Astrocyte of the cerebellum (primary cell): ENCODE measurements at regions not wholly inside any gene's neighbourhood (a gene's known extent, or its start where the extent isn't known, plus 50 kb on each side); places are given as distances from the start of the nearest gene placed in this dataset.

Experiments
- DNase-seq: peaks from one replicate; pipeline ENCODE4 v3.0.0-alpha.2; 2011; ENCODE audit warnings: low read depth
- H3K4me3 ChIP-seq: 2 replicates; pipeline ENCODE4 v1.5.1; 2011; ENCODE audit warnings: mild to moderate bottlenecking, low read depth, low read length, moderate library complexity
- in situ Hi-C: cut with HindIII; loops from 2 replicates; pipeline ENCODE4 v1.10.0; 2017; ENCODE audit warnings: low sequenced_read_pairs
- TF ChIP-seq, protein P1 (sequence below): IDR thresholded peaks from 2 replicates; pipeline ENCODE4 v1.5.1; 2012; ENCODE audit warnings: low read length, low read depth, moderate library complexity, mild to moderate bottlenecking; ENCODE audit errors: missing control alignments

DNA sequence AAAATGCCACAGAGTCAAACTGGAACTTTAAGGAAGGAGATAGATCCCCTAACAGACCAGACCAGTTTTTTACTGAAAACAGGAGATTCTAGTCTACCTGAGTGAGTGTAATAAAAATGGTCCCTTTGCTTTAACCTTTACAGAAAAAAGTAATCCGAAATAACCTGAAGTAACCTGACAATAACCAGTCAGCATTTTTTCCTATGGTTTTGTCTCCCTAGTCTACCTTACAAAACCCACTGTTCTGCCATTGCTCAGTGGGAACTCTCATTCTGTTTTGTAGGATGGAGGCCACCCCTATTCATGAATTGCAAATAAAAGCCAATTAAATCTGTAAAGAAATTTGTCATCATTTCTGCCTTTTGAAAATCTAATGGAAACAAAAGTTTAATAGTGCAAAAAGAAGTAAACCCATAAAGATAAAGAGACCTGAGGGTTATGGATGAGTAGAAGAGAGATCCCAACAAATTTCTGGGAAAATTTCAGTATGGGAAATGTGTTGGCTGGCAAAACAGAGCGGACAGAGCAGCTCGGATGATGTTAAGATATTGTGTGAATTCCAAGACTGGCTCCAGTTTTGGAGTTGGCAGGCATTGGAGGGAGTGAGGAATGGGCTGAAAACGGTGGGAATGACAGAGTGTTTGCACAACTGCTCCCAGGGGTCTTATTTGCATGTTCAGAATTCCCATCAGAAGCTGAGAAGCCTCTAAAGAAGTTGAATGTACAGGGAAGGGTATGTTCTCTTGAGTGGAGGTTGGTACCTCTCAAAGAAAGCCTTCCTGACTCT, 104.7 kb upstream of the RALGAPA2 start:
- DNase-seq, result no peak
- in situ Hi-C loops, result no loop called here
- TF ChIP-seq, protein P1, sequence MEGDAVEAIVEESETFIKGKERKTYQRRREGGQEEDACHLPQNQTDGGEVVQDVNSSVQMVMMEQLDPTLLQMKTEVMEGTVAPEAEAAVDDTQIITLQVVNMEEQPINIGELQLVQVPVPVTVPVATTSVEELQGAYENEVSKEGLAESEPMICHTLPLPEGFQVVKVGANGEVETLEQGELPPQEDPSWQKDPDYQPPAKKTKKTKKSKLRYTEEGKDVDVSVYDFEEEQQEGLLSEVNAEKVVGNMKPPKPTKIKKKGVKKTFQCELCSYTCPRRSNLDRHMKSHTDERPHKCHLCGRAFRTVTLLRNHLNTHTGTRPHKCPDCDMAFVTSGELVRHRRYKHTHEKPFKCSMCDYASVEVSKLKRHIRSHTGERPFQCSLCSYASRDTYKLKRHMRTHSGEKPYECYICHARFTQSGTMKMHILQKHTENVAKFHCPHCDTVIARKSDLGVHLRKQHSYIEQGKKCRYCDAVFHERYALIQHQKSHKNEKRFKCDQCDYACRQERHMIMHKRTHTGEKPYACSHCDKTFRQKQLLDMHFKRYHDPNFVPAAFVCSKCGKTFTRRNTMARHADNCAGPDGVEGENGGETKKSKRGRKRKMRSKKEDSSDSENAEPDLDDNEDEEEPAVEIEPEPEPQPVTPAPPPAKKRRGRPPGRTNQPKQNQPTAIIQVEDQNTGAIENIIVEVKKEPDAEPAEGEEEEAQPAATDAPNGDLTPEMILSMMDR, result no peak
- no peak overlapping the region for H3K4me3 ChIP-seq

DNA sequence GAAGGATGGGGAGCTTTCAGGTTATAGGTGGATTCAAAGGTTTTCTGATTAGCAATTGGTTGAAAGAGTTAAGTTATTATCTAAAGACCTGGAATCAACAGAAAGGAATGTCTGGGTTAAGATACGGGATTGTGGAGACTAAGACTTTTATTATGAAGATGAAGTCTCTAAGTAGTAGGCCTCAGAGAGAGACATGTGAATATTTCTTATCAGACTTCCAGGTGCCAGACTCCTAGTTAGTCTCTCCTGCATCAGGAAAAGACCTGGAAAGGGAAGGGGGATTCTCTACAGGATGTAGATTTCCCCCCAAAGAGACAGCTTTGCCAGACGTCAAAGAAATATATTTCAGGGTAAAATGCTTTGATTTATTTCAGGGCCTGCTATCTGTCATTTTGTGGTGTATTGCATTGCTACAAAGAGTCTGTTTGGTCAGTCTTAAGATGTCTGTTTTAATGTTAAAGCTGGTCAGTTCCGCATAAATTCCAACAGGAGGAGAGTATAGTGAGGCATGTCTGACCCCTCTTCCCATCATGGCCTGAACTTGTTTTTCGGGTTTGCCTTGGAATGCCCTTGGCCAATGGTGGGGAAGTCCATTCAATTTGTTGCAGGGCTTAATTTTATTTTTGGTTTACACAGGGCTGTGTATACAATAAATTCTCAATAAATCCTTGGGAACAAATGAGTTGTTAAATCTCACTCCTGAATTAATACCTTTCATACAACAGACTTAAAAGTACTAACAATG, 103.4 kb upstream of the RALGAPA2 start:
- TF ChIP-seq, protein P1, result no peak
- in situ Hi-C loops, result no loop called here
- H3K4me3 ChIP-seq, result no peak overlapping the region
- no peak for DNase-seq

DNA sequence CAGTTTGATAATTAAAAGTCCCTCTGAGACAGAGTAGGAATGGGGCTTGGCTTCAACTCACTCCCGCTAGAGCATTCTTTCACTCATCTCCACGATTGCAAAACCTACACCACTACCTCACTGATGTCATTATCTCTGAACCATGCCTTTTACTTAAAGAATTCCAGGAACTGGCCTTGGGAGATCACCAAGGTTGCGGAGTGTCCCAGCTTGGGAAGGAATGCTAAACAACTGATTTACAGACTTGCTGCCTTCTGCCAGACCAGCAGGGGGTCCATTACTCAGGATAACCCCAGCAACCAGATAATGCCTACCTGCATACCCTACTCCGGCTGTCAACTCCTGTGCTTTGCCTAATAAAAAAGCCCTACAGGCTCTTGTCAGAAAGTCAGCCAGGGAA, 102.2 kb upstream of the RALGAPA2 start:
- in situ Hi-C loops, result no loop called here
- DNase-seq, result no peak
- TF ChIP-seq, protein P1, result no peak
- H3K4me3 ChIP-seq, result no peak overlapping the region

DNA sequence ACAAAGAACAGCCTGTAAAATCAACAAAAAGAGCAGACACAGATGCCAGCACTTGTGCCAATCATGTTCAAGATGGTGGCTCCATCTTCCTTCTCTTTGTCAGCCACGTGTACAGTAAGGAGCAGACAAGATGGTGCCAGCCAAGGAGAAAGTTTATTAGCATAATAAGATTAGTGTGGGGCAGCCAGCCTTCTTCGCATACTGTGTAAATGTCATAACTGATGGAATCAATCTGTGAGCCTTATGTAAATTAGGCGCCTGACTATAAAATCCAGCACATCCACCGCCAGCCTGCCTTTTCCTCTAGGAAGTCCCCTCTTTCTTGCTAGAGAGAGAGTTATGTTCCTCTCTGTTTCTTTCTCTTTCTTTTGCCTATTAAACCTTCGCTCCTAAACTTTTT, 99.7 kb upstream of the RALGAPA2 start:
- no peak for DNase-seq
- no peak overlapping the region for H3K4me3 ChIP-seq
- TF ChIP-seq, protein P1, result no peak
- in situ Hi-C loops, result no loop called here

DNA sequence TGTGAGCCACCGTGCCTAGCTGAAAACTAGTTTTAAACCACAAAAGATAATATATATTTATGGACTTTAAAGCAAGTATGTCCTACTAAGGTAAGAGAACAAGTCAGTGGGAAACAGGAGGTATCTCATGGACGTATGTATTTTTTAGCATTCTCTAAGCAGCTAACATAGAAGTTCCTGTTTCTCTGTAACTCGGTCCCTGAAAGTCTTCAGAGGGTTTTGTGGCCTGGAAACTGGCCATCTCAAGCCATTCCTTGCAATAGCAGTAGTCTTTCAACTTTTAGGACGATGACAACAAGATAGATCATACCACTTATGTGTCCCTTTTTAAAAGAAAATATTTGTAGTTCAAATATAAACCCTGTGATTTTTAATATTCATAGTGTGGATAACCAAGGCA, 95.6 kb upstream of the RALGAPA2 start:
- DNase-seq, result no peak
- TF ChIP-seq, protein P1, result no peak
- H3K4me3 ChIP-seq, result no peak overlapping the region
- in situ Hi-C loops, result no loop called here

DNA sequence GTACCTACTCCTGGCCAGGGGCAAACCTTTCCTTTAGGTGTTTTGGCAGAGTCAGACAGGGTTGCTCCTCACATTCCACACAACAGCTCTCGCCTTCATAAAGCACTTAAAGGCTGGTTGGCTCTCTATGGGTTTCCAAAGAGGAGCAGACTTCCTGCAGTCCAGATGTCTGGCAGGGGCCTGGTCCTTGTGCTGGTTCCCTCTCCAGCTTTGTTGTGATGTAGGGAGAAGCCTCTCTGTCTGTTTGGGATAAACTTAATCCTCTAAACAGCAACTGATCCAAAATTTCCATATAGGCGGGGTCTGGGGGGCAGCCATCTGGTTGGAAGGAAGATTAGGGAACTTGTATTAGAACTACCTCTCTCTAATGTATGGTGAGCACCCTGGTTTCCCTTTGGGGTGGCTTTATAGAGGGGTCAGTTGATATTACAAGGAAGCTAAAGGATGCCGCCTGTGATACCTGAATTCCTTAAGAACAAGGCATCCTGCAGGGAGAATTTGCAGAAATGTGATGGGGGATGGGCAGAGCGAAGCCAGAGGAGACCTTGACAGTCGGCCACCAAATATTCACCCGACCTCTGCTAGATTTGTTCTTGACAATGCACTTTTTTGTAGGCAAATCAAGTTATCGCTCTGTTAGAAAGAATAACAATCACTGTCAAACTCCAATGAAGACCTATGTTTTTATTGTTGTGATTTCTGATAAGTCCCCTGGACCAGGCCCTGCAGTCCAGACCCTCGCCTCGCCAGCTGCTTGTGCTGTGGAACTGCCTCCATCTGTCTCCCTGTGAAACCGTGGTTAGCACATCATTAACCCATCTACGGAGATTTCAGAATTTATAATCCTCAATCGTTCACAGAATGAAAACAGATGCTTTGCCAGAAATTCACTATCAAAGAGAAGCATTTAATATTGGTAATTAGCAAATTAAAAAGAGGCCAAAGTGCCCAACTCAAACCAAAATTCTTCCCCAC, 94.0 kb upstream of the RALGAPA2 start:
- H3K4me3 ChIP-seq, result no peak overlapping the region
- in situ Hi-C loops, result no loop called here
- DNase-seq, result no peak
- TF ChIP-seq, protein P1, result no peak
